HepG2 (cell line): ENCODE measurements at regions not wholly inside any gene's neighbourhood (a gene's known extent, or its start where the extent isn't known, plus 50 kb on each side); places are given as distances from the start of the nearest gene placed in this dataset.

Source experiments
- ATAC-seq: fragments of 200-7000 bp; cut with Tn5 transposase; 3 replicates; pipeline ENCODE4 v1.9.1; 2020; ENCODE audit warnings: mild to moderate bottlenecking, moderate library complexity
- BruUV-seq: library from RNA; stranded (reverse); fragments of 400-500 nt; replicated peaks from 2 replicates; lab custom pipeline; 2021; lab: Mats Ljungman, UMichigan
- CTCF ChIA-PET: fragments of 300-600 bp; formaldehyde crosslinking; extraction: SDS; loops from one replicate; lab custom pipeline; 2021; ENCODE audit warnings: low total read pairs, inconsistent platforms, low intra/inter-chr PET ratio; lab: Yijun Ruan, JAX
- POLR2A ChIA-PET: fragments of 350-600 bp; sonication (Branson Sonifier 250); formaldehyde crosslinking; loops from one replicate; lab custom pipeline; 2020; ENCODE audit warnings: antibody characterized with exemption, inconsistent platforms; lab: Yijun Ruan, JAX
- DNase-seq: peaks from one replicate; pipeline ENCODE4 v3.0.0-alpha.2; 2015; ENCODE audit warnings: low spot score
- FAIRE-seq: peaks from 3 replicates; lab custom pipeline; 2011; peaks lifted over from hg19 to GRCh38; lab: Jason Lieb, UNC
- H2AFZ ChIP-seq: one replicate; pipeline ENCODE4 v1.6.1; 2011; ENCODE audit warnings: low read length, inconsistent platforms
- H3K27ac ChIP-seq: fragments of 300-600 bp; 3 replicates; pipeline ENCODE4 v1.8.0; 2011; ENCODE audit warnings: mixed run types, mild to moderate bottlenecking, mixed read lengths, low read length, inconsistent platforms; ENCODE audit not compliant: insufficient read depth; ENCODE audit errors: extremely low read length
- H3K27me3 ChIP-seq, 2 experiments: fragments of 200-600 bp in 1 of 2; 2 replicates in 1 of 2; 3 replicates in 1 of 2; pipeline versions ENCODE4 v1.6.0 to v1.8.0; 2011; ENCODE audit warnings: low read length in 2 of 2, mild to moderate bottlenecking in 2 of 2, moderate library complexity in 2 of 2, inconsistent platforms in 1 of 2; ENCODE audit not compliant: insufficient read depth in 2 of 2, control insufficient read depth in 1 of 2
- H3K36me3 ChIP-seq, 2 experiments: fragments of 200-600 bp in 1 of 2; replicated peaks in 1 of 2; 2 replicates in 1 of 2; 3 replicates in 1 of 2; pipeline versions ENCODE4 v1.5.1 to v1.8.0; 2011; ENCODE audit warnings: low read length in 2 of 2, inconsistent platforms in 1 of 2; ENCODE audit not compliant: insufficient read depth in 2 of 2, control insufficient read depth in 1 of 2
- H3K4me1 ChIP-seq: 2 replicates; pipeline ENCODE4 v1.5.1; 2012; ENCODE audit warnings: low read length, inconsistent platforms; ENCODE audit not compliant: insufficient read depth
- H3K4me2 ChIP-seq: 2 replicates; pipeline ENCODE4 v1.6.0; 2011; ENCODE audit warnings: low read depth, low read length, inconsistent platforms
- H3K4me3 ChIP-seq, 3 experiments: fragments of 200-600 bp in 1 of 3; sonication (generic), shearing (Covaris generic) in 1 of 3; replicated peaks in 1 of 3; 2 replicates each; pipeline ENCODE4 v1.5.1; 2011 to 2016; ENCODE audit warnings: low read length in 3 of 3, inconsistent platforms in 2 of 3, low read depth in 2 of 3, mild to moderate bottlenecking in 2 of 3, control low read depth in 1 of 3, mixed read lengths in 1 of 3; ENCODE audit not compliant: insufficient read depth in 1 of 3
- H3K79me2 ChIP-seq: one replicate; pipeline ENCODE4 v1.6.1; 2011; ENCODE audit warnings: low read length, inconsistent platforms; ENCODE audit not compliant: insufficient read depth
- H3K9ac ChIP-seq: 2 replicates; pipeline ENCODE4 v1.6.0; 2011; ENCODE audit warnings: mild to moderate bottlenecking, low read depth, low read length, inconsistent platforms; ENCODE audit not compliant: insufficient read depth
- H3K9me3 ChIP-seq: 2 replicates; pipeline ENCODE4 v1.5.1; 2012; ENCODE audit warnings: mild to moderate bottlenecking, low read length
- H4K20me1 ChIP-seq: 2 replicates; pipeline ENCODE4 v1.6.0; 2011; ENCODE audit warnings: inconsistent platforms, mild to moderate bottlenecking, low read length, moderate library complexity; ENCODE audit not compliant: insufficient read depth
- CAMTA2 ChIP-seq: sonication (generic); formaldehyde crosslinking; IDR thresholded peaks from 2 replicates; pipeline ENCODE4 v1.4.0; 2020; ENCODE audit warnings: mild to moderate bottlenecking, missing genetic modification reagents, borderline replicate concordance
- HNF1B ChIP-seq: sonication (generic); formaldehyde crosslinking; IDR thresholded peaks from 2 replicates; pipeline ENCODE4 v1.5.1; 2020; ENCODE audit warnings: mild to moderate bottlenecking, moderate library complexity, missing genetic modification reagents
- JUNB ChIP-seq: sonication (generic); formaldehyde crosslinking; IDR thresholded peaks from 2 replicates; pipeline ENCODE4 v1.8.0; 2022; ENCODE audit warnings: missing genetic modification reagents, mild to moderate bottlenecking, borderline replicate concordance
- RERE ChIP-seq: IDR thresholded peaks from 2 replicates; pipeline ENCODE4 v1.6.1; 2016; ENCODE audit warnings: low read depth, missing genetic modification reagents, missing compliant biosample characterization
- RXRA ChIP-seq: sonication (generic); formaldehyde crosslinking; IDR thresholded peaks from 2 replicates; pipeline ENCODE4 v1.5.1; 2020; ENCODE audit warnings: missing genetic modification reagents
- SALL2 ChIP-seq: sonication (generic); formaldehyde crosslinking; IDR thresholded peaks from 2 replicates; pipeline ENCODE4 v1.8.1; 2023; ENCODE audit warnings: mild to moderate bottlenecking, missing genetic modification reagents, inconsistent platforms
- SP140L ChIP-seq: sonication (generic); formaldehyde crosslinking; IDR thresholded peaks from 2 replicates; pipeline ENCODE4 v1.4.0; 2020; ENCODE audit warnings: missing genetic modification reagents, borderline replicate concordance
- ZFP36 ChIP-seq: fragments of 150-350 bp; IDR thresholded peaks from 2 replicates; pipeline ENCODE4 v1.6.1; 2018; ENCODE audit warnings: borderline replicate concordance, low read length, low read depth; ENCODE audit not compliant: partially characterized antibody
- ZNF616 ChIP-seq: sonication (generic); formaldehyde crosslinking; IDR thresholded peaks from 2 replicates; pipeline ENCODE4 v1.5.0; 2020; ENCODE audit warnings: low read depth, mild to moderate bottlenecking, missing genetic modification reagents
- ZNF781 ChIP-seq: sonication (generic); formaldehyde crosslinking; IDR thresholded peaks from 2 replicates; pipeline ENCODE4 v1.5.1; 2020; ENCODE audit warnings: borderline replicate concordance, mild to moderate bottlenecking, missing genetic modification reagents; ENCODE audit errors: not compliant biosample characterization
- ZNF878 ChIP-seq: sonication (generic); formaldehyde crosslinking; IDR thresholded peaks from 2 replicates; pipeline ENCODE4 v1.8.1; 2023; ENCODE audit warnings: mild to moderate bottlenecking, missing genetic modification reagents, moderate library complexity
- ZSCAN29 ChIP-seq: sonication (generic); formaldehyde crosslinking; conservative IDR thresholded peaks from 2 replicates; pipeline ENCODE4 v1.4.0; 2020; ENCODE audit warnings: mild to moderate bottlenecking, missing genetic modification reagents
- WGBS: methylation state at CpG from one replicate; pipeline ENCODE4 v1.1.6; 2017; ENCODE audit warnings: low lambda C conversion rate; 5-methylcytosine and 5-hydroxymethylcytosine counted together
- in situ Hi-C: cut with HindIII; loops from 2 replicates; pipeline ENCODE4 v1.10.0; 2017; ENCODE audit warnings: low pct_unique_long_range_greater_than_20kb; ENCODE audit not compliant: extremely low pct_ligation_motif_present
- intact Hi-C: fragments of 100-400 bp; cut with micrococcal nuclease; formaldehyde crosslinking; loops from one replicate; pipeline ENCODE4 v1.10.0; 2022; ENCODE audit not compliant: unreplicated experiment
- TF ChIP-seq, protein P1 (sequence below): sonication (generic); formaldehyde crosslinking; IDR thresholded peaks from 2 replicates; pipeline ENCODE4 v1.5.1; 2020; ENCODE audit warnings: mild to moderate bottlenecking, missing genetic modification reagents, borderline replicate concordance
- TF ChIP-seq, protein P2 (sequence below): sonication (generic); formaldehyde crosslinking; IDR thresholded peaks from 2 replicates; pipeline ENCODE4 v1.4.0; 2020; ENCODE audit warnings: missing genetic modification reagents

GRCh38 chr12:91432089-91432488, 249.5 kb upstream of the DCN start:
- DNase-seq (no peak), FAIRE-seq (no peak), ATAC-seq (no peak)
- Histone ChIP-seq H3K36me3 (no peaks in the 10 kb centered on the region), H3K9me3 (no peaks in the 10 kb centered on the region), H3K9ac (no peak overlapping the region), H3K79me2 (no peaks in the 10 kb centered on the region), H4K20me1 (no peaks in the 10 kb centered on the region), H3K4me2 (no peak overlapping the region), H3K4me3 (no peak overlapping the region), H3K27ac (no peak overlapping the region), H3K27me3 (no peaks in the 10 kb centered on the region), H3K4me1 (no peaks in the 10 kb centered on the region), H2AFZ (no peak overlapping the region)
- ChIA-PET POLR2A (no interaction called here), CTCF (no interaction called here)
- intact Hi-C loops (no loop called here), in situ Hi-C loops (no loop called here)
- BruUV-seq: no TSS peak
- 23% methylated on average over 2 of the region's 2 CpGs for WGBS
- TF ChIP-seq ZNF781 (CRISPR knock-in tag): no peak
- TF ChIP-seq RXRA (CRISPR knock-in tag): no peak
- no peak for TF ChIP-seq ZFP36
- TF ChIP-seq HNF1B (CRISPR knock-in tag): no peak
- TF ChIP-seq, protein P1, sequence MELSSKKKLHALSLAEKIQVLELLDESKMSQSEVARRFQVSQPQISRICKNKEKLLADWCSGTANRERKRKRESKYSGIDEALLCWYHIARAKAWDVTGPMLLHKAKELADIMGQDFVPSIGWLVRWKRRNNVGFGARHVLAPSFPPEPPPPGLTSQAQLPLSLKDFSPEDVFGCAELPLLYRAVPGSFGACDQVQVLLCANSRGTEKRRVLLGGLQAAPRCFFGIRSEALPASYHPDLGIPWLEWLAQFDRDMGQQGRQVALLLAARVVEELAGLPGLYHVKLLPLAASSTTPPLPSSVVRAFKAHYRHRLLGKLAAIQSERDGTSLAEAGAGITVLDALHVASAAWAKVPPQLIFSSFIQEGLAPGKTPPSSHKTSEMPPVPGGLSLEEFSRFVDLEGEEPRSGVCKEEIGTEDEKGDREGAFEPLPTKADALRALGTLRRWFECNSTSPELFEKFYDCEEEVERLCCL (CRISPR knock-in tag): no peak
- TF ChIP-seq CAMTA2: no peak
- no peak for TF ChIP-seq ZNF878 (CRISPR knock-in tag)
- TF ChIP-seq SALL2: no peak
- no peak for TF ChIP-seq JUNB (CRISPR knock-in tag)
- TF ChIP-seq ZNF616 (CRISPR knock-in tag): no peak
- no peak for TF ChIP-seq RERE (CRISPR knock-in tag)
- no peak for TF ChIP-seq SP140L (CRISPR knock-in tag)
- TF ChIP-seq, protein P2, sequence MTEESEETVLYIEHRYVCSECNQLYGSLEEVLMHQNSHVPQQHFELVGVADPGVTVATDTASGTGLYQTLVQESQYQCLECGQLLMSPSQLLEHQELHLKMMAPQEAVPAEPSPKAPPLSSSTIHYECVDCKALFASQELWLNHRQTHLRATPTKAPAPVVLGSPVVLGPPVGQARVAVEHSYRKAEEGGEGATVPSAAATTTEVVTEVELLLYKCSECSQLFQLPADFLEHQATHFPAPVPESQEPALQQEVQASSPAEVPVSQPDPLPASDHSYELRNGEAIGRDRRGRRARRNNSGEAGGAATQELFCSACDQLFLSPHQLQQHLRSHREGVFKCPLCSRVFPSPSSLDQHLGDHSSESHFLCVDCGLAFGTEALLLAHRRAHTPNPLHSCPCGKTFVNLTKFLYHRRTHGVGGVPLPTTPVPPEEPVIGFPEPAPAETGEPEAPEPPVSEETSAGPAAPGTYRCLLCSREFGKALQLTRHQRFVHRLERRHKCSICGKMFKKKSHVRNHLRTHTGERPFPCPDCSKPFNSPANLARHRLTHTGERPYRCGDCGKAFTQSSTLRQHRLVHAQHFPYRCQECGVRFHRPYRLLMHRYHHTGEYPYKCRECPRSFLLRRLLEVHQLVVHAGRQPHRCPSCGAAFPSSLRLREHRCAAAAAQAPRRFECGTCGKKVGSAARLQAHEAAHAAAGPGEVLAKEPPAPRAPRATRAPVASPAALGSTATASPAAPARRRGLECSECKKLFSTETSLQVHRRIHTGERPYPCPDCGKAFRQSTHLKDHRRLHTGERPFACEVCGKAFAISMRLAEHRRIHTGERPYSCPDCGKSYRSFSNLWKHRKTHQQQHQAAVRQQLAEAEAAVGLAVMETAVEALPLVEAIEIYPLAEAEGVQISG (CRISPR knock-in tag): no peak
- TF ChIP-seq ZSCAN29: no peak
